HUES64 (cell line): ENCODE measurements at regions not wholly inside any gene's neighbourhood (a gene's known extent, or its start where the extent isn't known, plus 50 kb on each side); places are given as distances from the start of the nearest gene placed in this dataset.

Experiments used
- H3K27ac ChIP-seq: 2 replicates; pipeline ENCODE4 v1.7.0; 2013; ENCODE audit warnings: low read depth, low read length, inconsistent platforms
- H3K27me3 ChIP-seq: 2 replicates; pipeline ENCODE4 v1.6.1; 2013; ENCODE audit warnings: mild to moderate bottlenecking, low read length; ENCODE audit not compliant: insufficient read depth
- H3K36me3 ChIP-seq: 2 replicates; pipeline ENCODE4 v1.6.1; 2013; ENCODE audit warnings: mild to moderate bottlenecking, low read length; ENCODE audit not compliant: insufficient read depth
- H3K4me1 ChIP-seq: 2 replicates; pipeline ENCODE4 v1.6.1; 2013; ENCODE audit warnings: mild to moderate bottlenecking, low read length, moderate library complexity; ENCODE audit not compliant: insufficient read depth
- H3K4me3 ChIP-seq: 2 replicates; pipeline ENCODE4 v1.5.1; 2013; ENCODE audit warnings: mild to moderate bottlenecking, low read length, moderate library complexity
- H3K9ac ChIP-seq: 2 replicates; pipeline ENCODE4 v1.6.1; 2013; ENCODE audit warnings: mild to moderate bottlenecking, low read depth, low read length
- H3K9me3 ChIP-seq: 2 replicates; pipeline ENCODE4 v1.6.1; 2013; ENCODE audit warnings: low read depth, low read length; ENCODE audit not compliant: insufficient read depth
- WGBS: fragments of 150-250, 120-280 bp; methylation state at CpG from one replicate; pipeline ENCODE4 v1.1.7; 2013; ENCODE audit warnings: missing lambda C conversion rate; 5-methylcytosine and 5-hydroxymethylcytosine counted together

GRCh38 chr9:73655363-73655762 lies 503.7 kb downstream of the ANXA1 start:
- no peak overlapping the region for H3K9ac ChIP-seq
- WGBS = 94% methylated on average over 1 of the region's 1 CpG
- H3K4me1 ChIP-seq = peaks cover 31% of the 10 kb centered on the region
- no peak overlapping the region for H3K27ac ChIP-seq
- H3K4me3 ChIP-seq = no peak overlapping the region
- no peaks in the 10 kb centered on the region for H3K36me3 ChIP-seq
- no peaks in the 10 kb centered on the region for H3K9me3 ChIP-seq
- H3K27me3 ChIP-seq = no peaks in the 10 kb centered on the region

GRCh38 chr9:73655831-73656230 lies 504.2 kb downstream of the ANXA1 start:
- 90% methylated on average over 2 of the region's 2 CpGs for WGBS
- no peak overlapping the region for H3K4me3 ChIP-seq
- H3K4me1 ChIP-seq = peaks cover 31% of the 10 kb centered on the region
- no peaks in the 10 kb centered on the region for H3K36me3 ChIP-seq
- no peaks in the 10 kb centered on the region for H3K9me3 ChIP-seq
- no peaks in the 10 kb centered on the region for H3K27me3 ChIP-seq
- H3K27ac ChIP-seq = no peak overlapping the region
- H3K9ac ChIP-seq = no peak overlapping the region

- Histone ChIP-seq H3K4me3 (no peak overlapping the region), H3K27ac (no peak overlapping the region), H3K9me3 (no peaks in the 10 kb centered on the region), H3K4me1 (no peaks in the 10 kb centered on the region), H3K36me3 (no peaks in the 10 kb centered on the region), H3K27me3 (no peaks in the 10 kb centered on the region), H3K9ac (no peak overlapping the region)
- 80% methylated on average over 1 of the region's 1 CpG for WGBS
Observed at GRCh38 chr9:73665253-73665652, 513.6 kb downstream of the ANXA1 start.

- Histone ChIP-seq H3K27ac (no peak overlapping the region), H3K27me3 (no peaks in the 10 kb centered on the region)
- WGBS = 80% methylated on average over 1 of the region's 1 CpG
Observed at GRCh38 chr9:73667749-73668148, 516.1 kb downstream of the ANXA1 start.

GRCh38 chr9:73680831-73681230 lies 529.2 kb downstream of the ANXA1 start:
- Histone ChIP-seq H3K27ac (no peak overlapping the region), H3K27me3 (no peaks in the 10 kb centered on the region), H3K9me3 (peaks cover 2% of the 10 kb centered on the region; the same call in 1 of the 2 replicates), H3K36me3 (no peaks in the 10 kb centered on the region), H3K4me3 (no peak overlapping the region), H3K4me1 (no peaks in the 10 kb centered on the region), H3K9ac (no peak overlapping the region)
- 88% methylated on average over 5 of the region's 6 CpGs for WGBS

More at GRCh38 chr9:73667749-73668148, 516.1 kb downstream of the ANXA1 start:
- no peak overlapping the region for H3K9ac ChIP-seq
- no peaks in the 10 kb centered on the region for H3K4me1 ChIP-seq
- no peaks in the 10 kb centered on the region for H3K36me3 ChIP-seq
- H3K9me3 ChIP-seq = no peaks in the 10 kb centered on the region
- H3K4me3 ChIP-seq = no peak overlapping the region

GRCh38 chr9:73682789-73683188 lies 531.1 kb downstream of the ANXA1 start:
- Histone ChIP-seq H3K4me1 (no peaks in the 10 kb centered on the region), H3K27ac (no peak overlapping the region), H3K27me3 (no peaks in the 10 kb centered on the region), H3K36me3 (no peaks in the 10 kb centered on the region), H3K9me3 (peaks cover 2% of the 10 kb centered on the region; the same call in 1 of the 2 replicates), H3K4me3 (no peak overlapping the region), H3K9ac (no peak overlapping the region)

- H3K4me3 ChIP-seq = no peak overlapping the region
- no peaks in the 10 kb centered on the region for H3K4me1 ChIP-seq
- peaks cover 2% of the 10 kb centered on the region; the same call in 1 of the 2 replicates for H3K9me3 ChIP-seq
- no peaks in the 10 kb centered on the region for H3K36me3 ChIP-seq
- no peaks in the 10 kb centered on the region for H3K27me3 ChIP-seq
- H3K9ac ChIP-seq = no peak overlapping the region
- no peak overlapping the region for H3K27ac ChIP-seq
Observed at GRCh38 chr9:73683862-73684591, 532.4 kb downstream of the ANXA1 start.

GRCh38 chr9:73684601-73685000 lies 532.9 kb downstream of the ANXA1 start:
- Histone ChIP-seq H3K4me1 (no peaks in the 10 kb centered on the region), H3K9me3 (peaks cover 2% of the 10 kb centered on the region; the same call in 1 of the 2 replicates), H3K27ac (no peak overlapping the region), H3K4me3 (no peak overlapping the region), H3K36me3 (no peaks in the 10 kb centered on the region), H3K9ac (no peak overlapping the region), H3K27me3 (no peaks in the 10 kb centered on the region)
- 92% methylated on average over 3 of the region's 3 CpGs for WGBS

GRCh38 chr9:73685786-73686185 lies 534.1 kb downstream of the ANXA1 start:
- H3K9me3 ChIP-seq = peaks cover 2% of the 10 kb centered on the region; the same call in 1 of the 2 replicates
- H3K27ac ChIP-seq = no peak overlapping the region
- no peaks in the 10 kb centered on the region for H3K36me3 ChIP-seq
- 100% methylated on average over 3 of the region's 3 CpGs for WGBS
- H3K9ac ChIP-seq = no peak overlapping the region
- no peaks in the 10 kb centered on the region for H3K27me3 ChIP-seq
- no peak overlapping the region for H3K4me3 ChIP-seq
- no peaks in the 10 kb centered on the region for H3K4me1 ChIP-seq

GRCh38 chr9:73689051-73689870 lies 537.6 kb downstream of the ANXA1 start:
- no peak overlapping the region for H3K9ac ChIP-seq
- WGBS = 94% methylated on average over 5 of the region's 5 CpGs
- no peaks in the 10 kb centered on the region for H3K4me1 ChIP-seq
- no peaks in the 10 kb centered on the region for H3K27me3 ChIP-seq
- H3K27ac ChIP-seq = no peak overlapping the region
- H3K36me3 ChIP-seq = no peaks in the 10 kb centered on the region
- H3K4me3 ChIP-seq = no peak overlapping the region
- H3K9me3 ChIP-seq = no peaks in the 10 kb centered on the region

GRCh38 chr9:73701415-73702057 lies 549.9 kb downstream of the ANXA1 start:
- WGBS = 89% methylated on average over 1 of the region's 1 CpG
- no peak overlapping the region for H3K4me3 ChIP-seq
- no peaks in the 10 kb centered on the region for H3K9me3 ChIP-seq
- no peak overlapping the region for H3K27ac ChIP-seq
- H3K27me3 ChIP-seq = no peaks in the 10 kb centered on the region
- H3K9ac ChIP-seq = no peak overlapping the region
- no peaks in the 10 kb centered on the region for H3K4me1 ChIP-seq
- H3K36me3 ChIP-seq = no peaks in the 10 kb centered on the region
